ENCODE measurements at regions not wholly inside any gene's neighbourhood (a gene's known extent, or its start where the extent isn't known, plus 50 kb on each side); places are given as distances from the start of the nearest gene placed in this dataset.

DNA sequence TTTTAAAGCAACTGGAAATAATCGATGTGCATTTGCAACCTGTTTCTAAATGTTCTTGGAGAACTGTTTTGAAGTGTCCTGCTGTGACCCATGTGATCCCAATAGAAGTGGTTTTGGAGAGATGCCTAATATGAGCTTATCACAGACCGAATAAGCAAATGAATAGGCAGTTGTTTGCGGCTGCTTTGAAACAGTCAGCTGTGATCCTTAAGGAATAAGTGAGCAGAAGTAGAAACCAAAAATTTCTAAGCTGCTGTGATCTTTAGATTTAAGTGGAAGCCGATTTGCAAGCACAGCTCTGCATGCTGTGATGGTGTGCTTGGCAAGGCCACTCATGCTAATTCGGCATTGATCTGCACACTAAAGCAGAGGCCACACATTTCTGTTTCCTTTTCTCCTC lies 329.5 kb upstream of the DUSP10 start:
- Histone ChIP-seq H3K9me3 (no peaks in the 10 kb centered on the region), H3K4me1 (ENCODE audit: low read depth) (no peaks in the 10 kb centered on the region), H3K36me3 (ENCODE audit: low read depth) (no peaks in the 10 kb centered on the region), H3K4me3 (no peak overlapping the region)
- TF ChIP-seq, protein P1, sequence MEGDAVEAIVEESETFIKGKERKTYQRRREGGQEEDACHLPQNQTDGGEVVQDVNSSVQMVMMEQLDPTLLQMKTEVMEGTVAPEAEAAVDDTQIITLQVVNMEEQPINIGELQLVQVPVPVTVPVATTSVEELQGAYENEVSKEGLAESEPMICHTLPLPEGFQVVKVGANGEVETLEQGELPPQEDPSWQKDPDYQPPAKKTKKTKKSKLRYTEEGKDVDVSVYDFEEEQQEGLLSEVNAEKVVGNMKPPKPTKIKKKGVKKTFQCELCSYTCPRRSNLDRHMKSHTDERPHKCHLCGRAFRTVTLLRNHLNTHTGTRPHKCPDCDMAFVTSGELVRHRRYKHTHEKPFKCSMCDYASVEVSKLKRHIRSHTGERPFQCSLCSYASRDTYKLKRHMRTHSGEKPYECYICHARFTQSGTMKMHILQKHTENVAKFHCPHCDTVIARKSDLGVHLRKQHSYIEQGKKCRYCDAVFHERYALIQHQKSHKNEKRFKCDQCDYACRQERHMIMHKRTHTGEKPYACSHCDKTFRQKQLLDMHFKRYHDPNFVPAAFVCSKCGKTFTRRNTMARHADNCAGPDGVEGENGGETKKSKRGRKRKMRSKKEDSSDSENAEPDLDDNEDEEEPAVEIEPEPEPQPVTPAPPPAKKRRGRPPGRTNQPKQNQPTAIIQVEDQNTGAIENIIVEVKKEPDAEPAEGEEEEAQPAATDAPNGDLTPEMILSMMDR (IDR thresholded peaks at IDR 0.05): no peak
- DNase-seq (no peak), ATAC-seq (no peak)
- intact Hi-C loops (cut with DNase I, micrococcal nuclease): no loop called here

DNA sequence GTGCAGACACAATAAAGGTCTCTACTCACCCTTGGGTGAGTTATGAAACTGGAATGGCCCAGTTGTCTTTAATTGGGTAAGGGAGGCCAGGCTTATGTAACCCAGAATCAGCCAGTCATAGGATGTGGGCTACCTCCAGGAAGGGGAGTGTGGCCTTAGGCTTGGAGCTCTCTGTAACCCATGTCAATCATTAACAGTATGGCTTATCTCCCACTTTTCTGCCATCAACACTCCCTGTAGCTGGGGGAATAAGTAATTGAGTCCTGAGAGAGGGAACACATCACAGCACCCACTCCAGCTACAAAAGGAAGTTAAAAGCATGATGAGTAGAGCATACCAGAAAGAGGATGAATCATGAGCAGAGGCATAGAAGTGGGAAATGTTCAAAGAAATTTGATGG lies 327.0 kb upstream of the DUSP10 start:
- H3K36me3 ChIP-seq (ENCODE audit: low read depth): no peaks in the 10 kb centered on the region
- H3K4me3 ChIP-seq: no peak overlapping the region
- DNase-seq (no peak), ATAC-seq (no peak)
- no peaks in the 10 kb centered on the region for H3K4me1 ChIP-seq (ENCODE audit: low read depth)
- H3K9me3 ChIP-seq: peaks cover 9% of the 10 kb centered on the region
- intact Hi-C loops (cut with DNase I, micrococcal nuclease): no loop called here
- TF ChIP-seq, protein P1 (IDR thresholded peaks at IDR 0.05): no peak

DNA sequence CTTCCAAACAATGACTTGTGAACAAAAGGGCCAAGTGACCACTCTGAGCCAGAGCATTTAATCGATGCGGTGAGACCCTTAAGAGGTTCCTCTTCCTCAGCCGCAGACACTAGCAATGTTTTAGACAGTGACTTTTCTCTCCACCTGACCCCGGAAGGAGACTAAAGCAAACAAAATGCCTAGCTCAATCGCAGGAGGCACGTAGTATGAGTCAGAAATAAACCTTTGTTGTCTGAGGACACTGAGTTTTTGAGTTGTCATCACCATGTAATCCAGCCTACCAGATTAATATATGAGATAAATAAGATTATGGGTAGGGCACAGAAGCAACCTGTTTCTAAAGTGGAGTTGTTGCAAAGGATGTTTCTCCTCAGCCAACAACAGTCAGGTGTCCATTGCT lies 326.2 kb upstream of the DUSP10 start:
- DNase-seq: no peak
- intact Hi-C loops (cut with DNase I, micrococcal nuclease): no loop called here
- H3K4me3 ChIP-seq: no peak overlapping the region
- H3K4me1 ChIP-seq (ENCODE audit: low read depth): no peaks in the 10 kb centered on the region
- no peaks in the 10 kb centered on the region for H3K36me3 ChIP-seq (ENCODE audit: low read depth)
- H3K9me3 ChIP-seq: peaks cover 9% of the 10 kb centered on the region
- no peak for ATAC-seq
- TF ChIP-seq, protein P1 (IDR thresholded peaks at IDR 0.05): no peak

DNA sequence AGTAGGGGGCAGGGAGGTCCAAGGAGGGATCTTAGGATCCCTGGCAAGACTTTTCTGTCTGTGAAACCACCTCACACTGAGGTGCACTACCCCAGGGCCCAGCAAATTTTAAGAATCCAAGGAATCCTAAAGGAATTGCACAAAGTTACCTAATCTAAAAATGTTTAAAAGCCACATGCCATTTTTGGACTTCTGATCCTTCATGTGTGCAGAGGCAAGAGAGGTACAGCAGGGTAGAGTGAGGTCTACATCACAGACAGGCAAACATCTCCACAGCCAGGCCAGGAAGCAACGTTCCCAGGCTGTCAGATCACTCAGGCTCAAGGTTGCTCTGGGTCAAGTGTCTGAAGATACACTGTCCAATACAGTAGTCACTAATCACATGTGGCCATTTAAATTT lies 324.6 kb upstream of the DUSP10 start:
- intact Hi-C loops (cut with DNase I, micrococcal nuclease): no loop called here
- H3K9me3 ChIP-seq: peaks cover 9% of the 10 kb centered on the region
- H3K36me3 ChIP-seq (ENCODE audit: low read depth): no peaks in the 10 kb centered on the region
- ATAC-seq: no peak
- DNase-seq: no peak
- no peaks in the 10 kb centered on the region for H3K4me1 ChIP-seq (ENCODE audit: low read depth)
- TF ChIP-seq, protein P1 (IDR thresholded peaks at IDR 0.05): no peak
- no peak overlapping the region for H3K4me3 ChIP-seq

DNA sequence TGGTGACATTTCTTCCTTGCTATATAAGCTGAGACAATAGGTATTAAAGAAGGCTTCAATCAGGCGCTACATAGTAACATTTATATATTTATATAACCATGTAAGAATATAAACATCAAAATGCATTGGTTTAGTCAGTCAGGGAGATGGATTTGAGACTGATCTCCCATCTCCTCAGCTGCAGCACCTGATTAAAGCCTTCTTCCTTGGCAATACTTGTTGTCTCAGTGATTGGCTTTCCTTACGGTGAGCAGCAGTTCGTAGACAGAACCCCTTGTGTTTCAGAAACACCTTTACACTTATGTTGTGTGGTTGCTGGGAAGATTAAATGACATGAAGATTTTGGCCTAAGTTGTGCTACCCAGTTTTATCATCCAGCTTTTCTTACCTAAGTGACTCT lies 323.3 kb upstream of the DUSP10 start:
- DNase-seq (no peak), ATAC-seq (no peak)
- intact Hi-C loops (cut with DNase I, micrococcal nuclease): no loop called here
- no peak overlapping the region for H3K4me3 ChIP-seq
- TF ChIP-seq, protein P1 (IDR thresholded peaks at IDR 0.05): no peak
- H3K9me3 ChIP-seq: peaks cover 9% of the 10 kb centered on the region
- H3K36me3 ChIP-seq (ENCODE audit: low read depth): no peaks in the 10 kb centered on the region
- no peaks in the 10 kb centered on the region for H3K4me1 ChIP-seq (ENCODE audit: low read depth)

Data from mucosa of descending colon (tissue), 3 donors.